Adrenal gland (tissue), 5 donors: ENCODE measurements at regions not wholly inside any gene's neighbourhood (a gene's known extent, or its start where the extent isn't known, plus 50 kb on each side); places are given as distances from the start of the nearest gene placed in this dataset.

Experiments
- CTCF ChIP-seq, 6 experiments: fragments of 450-650 bp in 4 of 6; fragments of 200-600 bp in 2 of 6; sonication (generic) in 1 of 6; IDR thresholded peaks; 1 replicate in 5 of 6; 2 replicates in 1 of 6; pipeline versions ENCODE4 v1.5.1 to v1.8.0; 2016 to 2021; ENCODE audit warnings: antibody characterized with exemption in 6 of 6, mild to moderate bottlenecking in 2 of 6, moderate library complexity in 1 of 6
- POLR2A ChIP-seq, 2 donors: fragments of 450-650 bp; IDR thresholded peaks; one replicate each; pipeline ENCODE4 v1.6.1; 2017; ENCODE audit warnings: antibody characterized with exemption in 2 of 2, mild to moderate bottlenecking in 2 of 2, moderate library complexity in 1 of 2
- donor health status: DM: no; HTN: no; CAD: no.

- TF ChIP-seq CTCF (IDR thresholded peaks at IDR 0.05) (no peak), POLR2A (IDR thresholded peaks at IDR 0.05) (no peak)
These were observed 2373.8 kb upstream of the ACO1 start for GRCh38 chr9:30010691-30011090.
